ENCODE measurements at regions not wholly inside any gene's neighbourhood (a gene's known extent, or its start where the extent isn't known, plus 50 kb on each side); places are given as distances from the start of the nearest gene placed in this dataset.

DNA sequence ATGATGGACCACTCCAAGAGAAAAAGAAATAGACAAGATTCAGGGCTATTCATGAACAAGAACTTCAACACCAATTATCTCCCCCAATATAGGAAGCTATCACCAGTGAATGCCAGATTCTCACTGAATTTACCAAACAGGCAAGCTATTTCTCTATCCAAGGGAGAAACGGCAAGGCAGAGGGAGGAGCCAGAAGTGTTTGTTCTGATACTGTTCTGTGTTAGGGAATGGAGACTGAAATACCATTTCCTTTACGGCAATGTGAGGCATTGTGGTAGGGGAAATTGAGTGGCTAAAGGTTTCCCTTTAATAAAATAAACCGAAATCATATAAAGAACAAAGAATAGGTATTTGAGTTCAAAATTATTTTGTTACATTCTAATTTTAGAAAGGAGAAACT is 68.0 kb upstream of the ALDH1A1 start:
- DNase-seq: no peak

DNA sequence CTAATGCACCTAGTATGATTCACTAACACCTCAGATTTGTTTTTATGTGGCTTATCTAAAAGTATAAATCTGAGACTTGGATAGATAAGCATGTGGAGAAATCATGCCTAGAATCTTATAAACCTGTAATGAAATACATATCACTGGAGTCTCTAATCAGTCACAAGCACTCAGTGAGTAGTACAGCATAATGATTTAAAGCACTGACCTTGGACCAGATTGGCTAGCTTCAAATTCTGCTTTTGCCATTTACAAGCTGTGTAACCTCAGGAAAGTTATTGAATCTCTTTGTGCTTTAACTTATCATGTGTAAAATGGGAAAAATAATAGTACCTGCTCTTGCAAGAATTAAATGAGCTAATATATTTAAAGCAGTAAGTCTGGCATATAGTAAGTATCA is 61.2 kb upstream of the ALDH1A1 start:
- no peak for DNase-seq

DNA sequence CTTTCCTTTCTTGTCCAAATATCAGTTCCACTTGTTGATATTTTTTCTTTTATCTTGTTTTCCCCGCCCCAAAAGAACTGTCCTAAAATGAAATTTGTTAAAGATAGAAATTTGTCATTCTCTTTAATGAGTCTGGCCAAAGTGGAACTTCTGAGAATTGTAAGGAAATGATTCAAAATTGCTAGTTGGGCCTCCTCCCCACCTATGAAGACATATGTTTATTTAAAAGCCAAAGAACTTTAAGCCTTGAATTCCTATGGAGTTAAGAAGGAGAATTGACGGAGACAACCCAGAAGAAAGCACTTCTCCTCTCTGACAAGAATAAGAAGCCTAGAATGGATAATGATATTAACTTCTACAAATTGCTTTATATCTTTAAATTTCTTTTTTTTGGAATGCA is 59.1 kb upstream of the ALDH1A1 start:
- DNase-seq: no peak

DNA sequence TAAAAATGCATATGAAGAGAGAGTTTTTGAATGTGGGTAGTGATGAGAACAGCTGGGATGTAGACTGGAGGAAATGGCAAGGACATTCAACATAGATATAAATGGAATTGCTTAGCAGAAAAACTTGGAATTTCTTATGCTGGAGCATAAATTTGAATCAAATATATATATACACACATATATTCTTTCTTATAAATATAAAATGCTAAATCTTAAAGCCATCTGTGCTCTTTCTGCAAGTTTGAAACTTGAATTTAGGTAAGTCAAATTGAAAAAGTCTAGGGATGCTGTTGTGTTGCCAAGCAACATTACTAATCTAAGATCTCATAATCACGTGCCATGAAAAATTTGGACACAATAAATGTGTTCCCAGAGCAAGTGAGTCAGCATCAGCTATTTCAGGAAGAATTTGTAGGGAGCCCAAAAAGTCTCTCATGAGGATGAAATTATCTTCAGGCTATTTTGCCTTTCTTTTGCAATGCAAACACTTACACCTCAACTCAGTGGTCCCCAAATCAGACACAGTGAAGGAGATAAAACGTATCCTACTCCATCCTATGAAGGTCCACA is 58.4 kb upstream of the ALDH1A1 start:
- peak in 2 of 51 donors; percentile 3 to 12 for DNase-seq

DNA sequence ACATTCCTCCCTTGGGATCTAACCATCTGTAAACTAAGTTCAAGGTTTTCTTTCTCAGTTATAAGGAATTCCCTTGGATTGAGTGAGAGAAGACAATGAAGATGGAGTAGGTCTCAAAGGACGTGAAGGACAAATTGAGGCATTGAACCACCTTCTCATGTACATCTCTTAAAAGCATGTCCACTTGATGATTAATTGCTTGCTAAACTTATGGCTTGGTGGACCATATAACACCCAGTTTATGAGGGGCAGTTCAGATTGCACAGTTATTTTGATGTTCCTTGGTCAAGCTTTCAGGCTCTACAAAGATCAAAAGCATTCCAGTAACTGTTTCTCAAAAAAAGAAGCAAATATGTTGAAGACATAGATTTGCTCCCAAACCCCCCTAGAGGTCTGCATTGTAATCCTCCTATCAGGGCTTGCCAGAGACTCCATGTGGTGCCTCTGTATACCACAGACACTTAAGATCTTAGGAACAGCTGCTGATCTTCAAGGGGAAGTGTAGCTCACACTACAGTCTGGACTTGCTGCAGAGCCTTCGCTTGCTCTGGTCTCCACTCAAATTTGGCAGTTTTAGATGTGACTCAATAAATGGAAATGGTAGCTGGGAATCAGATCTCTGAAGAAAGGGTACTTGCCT is 56.9 kb upstream of the ALDH1A1 start:
- DNase-seq: no peak

DNA sequence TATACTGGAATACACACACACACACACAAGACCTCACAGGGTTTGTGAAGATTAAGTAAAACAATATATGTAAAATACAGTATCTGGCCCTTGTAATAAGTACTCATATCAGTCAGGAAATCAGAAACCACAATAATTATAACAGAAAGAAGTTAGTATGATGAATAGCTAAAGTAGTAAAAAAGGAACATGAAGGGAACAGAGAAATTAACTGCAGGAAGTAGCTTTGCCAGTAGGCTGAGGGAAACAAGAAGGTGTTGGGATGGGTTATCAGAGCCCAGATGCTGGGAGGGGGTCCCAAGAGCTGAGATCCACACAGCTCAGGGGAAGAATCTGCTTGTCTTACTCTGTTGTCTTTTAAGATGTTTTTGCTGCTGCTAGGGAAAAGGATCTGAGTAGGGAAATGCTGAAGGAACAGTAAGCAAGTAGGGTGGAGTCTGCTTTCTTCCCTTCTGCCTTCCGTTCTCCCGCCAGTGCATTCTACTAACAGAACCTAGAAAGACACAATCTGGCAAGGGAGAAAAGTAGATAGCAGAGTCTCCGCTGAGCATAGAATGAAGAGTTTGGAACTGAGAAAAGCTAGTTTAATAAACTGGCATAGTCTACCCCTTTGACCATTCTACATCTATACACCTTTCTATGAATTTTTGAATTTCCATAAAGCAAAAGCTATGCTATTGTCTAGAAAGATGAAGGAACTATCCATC is 55.3 kb upstream of the ALDH1A1 start:
- no peak for DNase-seq

DNA sequence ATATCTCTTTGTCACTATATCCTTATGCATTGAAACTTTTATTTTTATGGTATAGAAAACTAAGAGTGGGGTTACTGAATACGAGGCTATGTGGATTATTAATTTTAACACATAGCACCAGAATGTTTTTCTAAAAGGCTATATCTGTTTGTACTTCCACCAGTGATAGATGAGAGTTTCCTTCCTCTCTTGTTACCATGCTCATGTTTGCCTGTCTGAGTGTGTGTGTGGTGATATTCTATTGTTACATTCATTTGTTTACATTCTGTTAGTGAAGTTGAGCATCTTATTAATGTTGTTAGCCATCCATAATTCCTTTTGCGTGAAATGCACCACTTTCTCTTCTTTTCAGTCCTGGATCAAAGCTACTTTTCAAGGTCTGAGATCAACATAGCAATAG is 54.1 kb upstream of the ALDH1A1 start:
- DNase-seq: no peak

All from hypothalamus (tissue), 51 donors.